Hepatocyte (in vitro differentiated cells): ENCODE measurements at regions not wholly inside any gene's neighbourhood (a gene's known extent, or its start where the extent isn't known, plus 50 kb on each side); places are given as distances from the start of the nearest gene placed in this dataset.

ENCODE experiments used
- DNase-seq: peaks from one replicate; pipeline ENCODE4 v3.0.0-alpha.2; 2016; ENCODE audit warnings: low spot score
- H2AFZ ChIP-seq: fragments of 200-600 bp; sonication (generic); 2 replicates; pipeline ENCODE4 v1.6.0; 2016; ENCODE audit warnings: antibody characterized with exemption, mild to moderate bottlenecking
- H3K27ac ChIP-seq: fragments of 200-600 bp; sonication (generic); 2 replicates; pipeline ENCODE4 v1.5.1; 2016; ENCODE audit warnings: mild to moderate bottlenecking
- H3K27me3 ChIP-seq: fragments of 200-600 bp; sonication (generic); 2 replicates; pipeline ENCODE4 v1.6.1; 2016
- H3K36me3 ChIP-seq: fragments of 200-600 bp; sonication (generic); replicated peaks from 2 replicates; pipeline ENCODE4 v1.5.1; 2016; ENCODE audit warnings: low read depth; ENCODE audit not compliant: insufficient read depth
- H3K4me1 ChIP-seq: fragments of 200-600 bp; sonication (generic); 2 replicates; pipeline ENCODE4 v1.5.1; 2016; ENCODE audit warnings: mild to moderate bottlenecking, moderate library complexity; ENCODE audit not compliant: insufficient read depth
- H3K4me2 ChIP-seq: fragments of 200-600 bp; sonication (generic); 2 replicates; pipeline ENCODE4 v1.6.0; 2016
- H3K4me3 ChIP-seq: fragments of 200-600 bp; sonication (generic); 2 replicates; pipeline ENCODE4 v1.5.1; 2016; ENCODE audit warnings: mild to moderate bottlenecking
- H3K79me2 ChIP-seq: fragments of 200-600 bp; sonication (generic); 2 replicates; pipeline ENCODE4 v1.6.0; 2017; ENCODE audit warnings: mild to moderate bottlenecking
- H3K9me2 ChIP-seq: fragments of 200-600 bp; sonication (generic); replicated peaks from 2 replicates; pipeline ENCODE4 v1.6.0; 2017; ENCODE audit warnings: mild to moderate bottlenecking; ENCODE audit not compliant: insufficient read depth
- H3K9me3 ChIP-seq: fragments of 200-600 bp; sonication (generic); 2 replicates; pipeline ENCODE4 v1.5.1; 2016; ENCODE audit warnings: low read depth, mild to moderate bottlenecking
- H4K20me1 ChIP-seq: fragments of 200-600 bp; sonication (generic); 2 replicates; pipeline ENCODE4 v1.6.0; 2016; ENCODE audit warnings: mild to moderate bottlenecking; ENCODE audit not compliant: insufficient read depth, poor library complexity, severe bottlenecking
- CTCF ChIP-seq: fragments of 200-600 bp; sonication (generic); IDR thresholded peaks from 2 replicates; pipeline ENCODE4 v1.5.1; 2016; ENCODE audit warnings: antibody characterized with exemption, mild to moderate bottlenecking; ENCODE audit not compliant: poor library complexity
- EZH2 ChIP-seq: fragments of 200-600 bp; sonication (generic); IDR thresholded peaks from 2 replicates; pipeline ENCODE4 v1.6.1; 2016; ENCODE audit warnings: antibody characterized with exemption, mild to moderate bottlenecking, borderline replicate concordance
- EZH2phosphoT487 ChIP-seq: fragments of 200-600 bp; sonication (generic); IDR thresholded peaks from one replicate; pipeline ENCODE4 v1.6.1; 2018; ENCODE audit warnings: antibody characterized with exemption, mild to moderate bottlenecking, low read depth, moderate library complexity; ENCODE audit not compliant: unreplicated experiment, severe bottlenecking
- WGBS: methylation state at CpG from one replicate; pipeline ENCODE4 v1.1.6; 2016; ENCODE audit warnings: low lambda C conversion rate; ENCODE audit errors: missing lambda C conversion rate; 5-methylcytosine and 5-hydroxymethylcytosine counted together

GRCh38 chr2:39531220-39531777 lies 94.2 kb upstream of the MAP4K3 start:
- H4K20me1 ChIP-seq, result no peaks in the 10 kb centered on the region
- H3K4me2 ChIP-seq, result no peak overlapping the region
- H3K9me3 ChIP-seq, result no peaks in the 10 kb centered on the region
- no peak for DNase-seq
- no peak for TF ChIP-seq EZH2phosphoT487
- no peak for TF ChIP-seq EZH2
- TF ChIP-seq CTCF, result no peak
- no peak overlapping the region for H2AFZ ChIP-seq
- H3K79me2 ChIP-seq, result no peaks in the 10 kb centered on the region
- H3K4me1 ChIP-seq, result no peaks in the 10 kb centered on the region
- no peaks in the 10 kb centered on the region for H3K36me3 ChIP-seq
- no peaks in the 10 kb centered on the region for H3K9me2 ChIP-seq
- no peaks in the 10 kb centered on the region for H3K27me3 ChIP-seq
- H3K27ac ChIP-seq, result no peak overlapping the region
- H3K4me3 ChIP-seq, result no peak overlapping the region
- 98% methylated on average over 7 of the region's 7 CpGs for WGBS

GRCh38 chr2:39532933-39533332 lies 95.8 kb upstream of the MAP4K3 start:
- Histone ChIP-seq H3K79me2 (no peaks in the 10 kb centered on the region), H3K27ac (no peak overlapping the region), H3K4me3 (no peak overlapping the region), H3K36me3 (no peaks in the 10 kb centered on the region), H3K27me3 (no peaks in the 10 kb centered on the region), H3K9me3 (no peaks in the 10 kb centered on the region), H2AFZ (no peak overlapping the region), H3K9me2 (no peaks in the 10 kb centered on the region), H3K4me1 (peaks cover 3% of the 10 kb centered on the region), H3K4me2 (no peak overlapping the region), H4K20me1 (no peaks in the 10 kb centered on the region)
- WGBS, result 77% methylated on average over 4 of the region's 4 CpGs
- no peak for DNase-seq
- TF ChIP-seq EZH2phosphoT487 (no peak), CTCF (no peak), EZH2 (no peak)

GRCh38 chr2:39534095-39534711 lies 97.1 kb upstream of the MAP4K3 start:
- no peak overlapping the region for H3K4me3 ChIP-seq
- no peak overlapping the region for H3K27ac ChIP-seq
- 81% methylated on average over 4 of the region's 4 CpGs for WGBS
- no peaks in the 10 kb centered on the region for H3K79me2 ChIP-seq
- no peaks in the 10 kb centered on the region for H3K27me3 ChIP-seq
- no peaks in the 10 kb centered on the region for H3K9me3 ChIP-seq
- DNase-seq, result no peak
- no peaks in the 10 kb centered on the region for H3K9me2 ChIP-seq
- TF ChIP-seq EZH2phosphoT487 (no peak), EZH2 (no peak), CTCF (no peak)
- no peaks in the 10 kb centered on the region for H3K36me3 ChIP-seq
- H3K4me2 ChIP-seq, result no peak overlapping the region
- H3K4me1 ChIP-seq, result peaks cover 3% of the 10 kb centered on the region
- no peaks in the 10 kb centered on the region for H4K20me1 ChIP-seq
- no peak overlapping the region for H2AFZ ChIP-seq
